Ovary (tissue), 3 donors: ENCODE measurements at regions not wholly inside any gene's neighbourhood (a gene's known extent, or its start where the extent isn't known, plus 50 kb on each side); places are given as distances from the start of the nearest gene placed in this dataset.

Experiments used
- CTCF ChIP-seq, 3 donors: fragments of 450-650 bp in 2 of 3; fragments of 200-600 bp in 1 of 3; IDR thresholded peaks; one replicate each; pipeline versions ENCODE4 v1.5.1 to v1.8.0; 2016 to 2022; ENCODE audit warnings: antibody characterized with exemption in 3 of 3, mild to moderate bottlenecking in 1 of 3
- POLR2A ChIP-seq: fragments of 450-650 bp; IDR thresholded peaks from one replicate; pipeline ENCODE4 v1.6.1; 2017; ENCODE audit warnings: antibody characterized with exemption, mild to moderate bottlenecking, moderate library complexity
- donor health status: DM: no; HTN: no; CAD: no.

GRCh38 chr18:26741758-26742157 lies 123.7 kb downstream of the AQP4 start:
- TF ChIP-seq CTCF (IDR thresholded peaks at IDR 0.05) (no peak), POLR2A (no peak)
